Spleen (tissue), 7 donors: ENCODE measurements at regions not wholly inside any gene's neighbourhood (a gene's known extent, or its start where the extent isn't known, plus 50 kb on each side); places are given as distances from the start of the nearest gene placed in this dataset.

ENCODE experiments used
- POLR2A ChIP-seq, 3 donors: fragments of 450-650 bp; IDR thresholded peaks; one replicate each; pipeline ENCODE4 v1.5.1; 2017; ENCODE audit warnings: antibody characterized with exemption in 3 of 3, mild to moderate bottlenecking in 1 of 3
- TF ChIP-seq, protein P1 (sequence below), 11 experiments: fragments of 200-600 bp in 7 of 11; fragments of 450-650 bp in 4 of 11; sonication (generic) in 4 of 11; IDR thresholded peaks in 8 of 11; conservative IDR thresholded peaks in 3 of 11; 1 replicate in 7 of 11; 2 replicates in 4 of 11; pipeline versions ENCODE4 v1.4.0 to v1.8.0; 2016 to 2021; ENCODE audit warnings: antibody characterized with exemption in 11 of 11, inconsistent platforms in 4 of 11, mild to moderate bottlenecking in 1 of 11
- donor health status: DM: no; HTN: no; CAD: no; lungs with moderate emphysema.
- donor health status: DM: no; HTN: no; CAD: no.
- donor health status: DM: no; HTN: no; CAD: no.

GRCh38 chr2:107036293-107036692, 150.3 kb upstream of the ST6GAL2 start:
- TF ChIP-seq, protein P1, sequence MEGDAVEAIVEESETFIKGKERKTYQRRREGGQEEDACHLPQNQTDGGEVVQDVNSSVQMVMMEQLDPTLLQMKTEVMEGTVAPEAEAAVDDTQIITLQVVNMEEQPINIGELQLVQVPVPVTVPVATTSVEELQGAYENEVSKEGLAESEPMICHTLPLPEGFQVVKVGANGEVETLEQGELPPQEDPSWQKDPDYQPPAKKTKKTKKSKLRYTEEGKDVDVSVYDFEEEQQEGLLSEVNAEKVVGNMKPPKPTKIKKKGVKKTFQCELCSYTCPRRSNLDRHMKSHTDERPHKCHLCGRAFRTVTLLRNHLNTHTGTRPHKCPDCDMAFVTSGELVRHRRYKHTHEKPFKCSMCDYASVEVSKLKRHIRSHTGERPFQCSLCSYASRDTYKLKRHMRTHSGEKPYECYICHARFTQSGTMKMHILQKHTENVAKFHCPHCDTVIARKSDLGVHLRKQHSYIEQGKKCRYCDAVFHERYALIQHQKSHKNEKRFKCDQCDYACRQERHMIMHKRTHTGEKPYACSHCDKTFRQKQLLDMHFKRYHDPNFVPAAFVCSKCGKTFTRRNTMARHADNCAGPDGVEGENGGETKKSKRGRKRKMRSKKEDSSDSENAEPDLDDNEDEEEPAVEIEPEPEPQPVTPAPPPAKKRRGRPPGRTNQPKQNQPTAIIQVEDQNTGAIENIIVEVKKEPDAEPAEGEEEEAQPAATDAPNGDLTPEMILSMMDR (IDR thresholded peaks at IDR 0.05 in 8 of 11, conservative IDR thresholded peaks at IDR 0.05 in 3 of 11) = no peak
- TF ChIP-seq POLR2A (IDR thresholded peaks at IDR 0.05) = no peak
